ENCODE measurements at regions not wholly inside any gene's neighbourhood (a gene's known extent, or its start where the extent isn't known, plus 50 kb on each side); places are given as distances from the start of the nearest gene placed in this dataset.
"Not testable (repeated sequence)": the region's sequence is repeated elsewhere in the genome, so short reads cannot be mapped to it uniquely, and the experiment has no call there.

GRCh38 chr20:25848222-25848621 lies 151.6 kb upstream of the ZNF337 start:
- H3K4me3 Mint-ChIP-seq, result no peak overlapping the region
- no peak for DNase-seq (ENCODE audit: low spot score)
- H3K36me3 Mint-ChIP-seq, result peaks cover 2% of the 10 kb centered on the region
- Histone ChIP-seq H2AFZ (replicated peaks) (no peak overlapping the region), H3K9me3 (ENCODE audit: low read depth) (no peaks in the 10 kb centered on the region), H3F3A (ENCODE audit: low read depth) (no peaks in the 10 kb centered on the region), H3K4me3 (no peak overlapping the region), H3K4me2 (no peak overlapping the region), H3K36me3 (no peaks in the 10 kb centered on the region), H4K20me1 (ENCODE audit: low read depth) (no peaks in the 10 kb centered on the region), H3K27ac (no peak overlapping the region), H3K4me1 (no peaks in the 10 kb centered on the region), H3K9ac (no peak overlapping the region), H3K79me2 (ENCODE audit: low read depth) (no peaks in the 10 kb centered on the region), H3K27me3 (no peaks in the 10 kb centered on the region)
- H3K27me3 Mint-ChIP-seq (ENCODE audit: insufficient read depth, low read depth), result peaks cover 5% of the 10 kb centered on the region
- peaks cover 2% of the 10 kb centered on the region for H3K9me3 Mint-ChIP-seq
- H3K27ac Mint-ChIP-seq, result no peak overlapping the region
- H3K4me1 Mint-ChIP-seq, result no peaks in the 10 kb centered on the region
- no peak for TF ChIP-seq EZH2phosphoT487 (IDR thresholded peaks at IDR 0.05)
- TF ChIP-seq CTCF (IDR thresholded peaks at IDR 0.05), result no peak
- TF ChIP-seq EZH2 (IDR thresholded peaks at IDR 0.05), result no peak

GRCh38 chr20:25844640-25845039 lies 148.0 kb upstream of the ZNF337 start:
- H3K9me3 Mint-ChIP-seq; H3F3A ChIP-seq (ENCODE audit: low read depth); H3K9ac ChIP-seq; DNase-seq (ENCODE audit: low spot score); H3K9me3 ChIP-seq (ENCODE audit: low read depth); H3K27me3 ChIP-seq; H3K36me3 Mint-ChIP-seq; H3K79me2 ChIP-seq (ENCODE audit: low read depth); H3K4me1 ChIP-seq; H3K27me3 Mint-ChIP-seq (ENCODE audit: insufficient read depth, low read depth); H3K4me1 Mint-ChIP-seq; H3K27ac Mint-ChIP-seq; H2AFZ ChIP-seq (replicated peaks); H3K36me3 ChIP-seq; H4K20me1 ChIP-seq (ENCODE audit: low read depth); H3K27ac ChIP-seq; H3K4me2 ChIP-seq; H3K4me3 ChIP-seq; H3K4me3 Mint-ChIP-seq: not testable (repeated sequence)

- H3K27me3 Mint-ChIP-seq (ENCODE audit: insufficient read depth, low read depth); H4K20me1 ChIP-seq (ENCODE audit: low read depth); DNase-seq (ENCODE audit: low spot score); H3K9ac ChIP-seq; H3K4me1 ChIP-seq; H3K4me3 ChIP-seq; H3K27ac Mint-ChIP-seq; H3K4me2 ChIP-seq; H3K9me3 Mint-ChIP-seq; H3K36me3 Mint-ChIP-seq; H3F3A ChIP-seq (ENCODE audit: low read depth); H3K27me3 ChIP-seq; H3K27ac ChIP-seq; H3K36me3 ChIP-seq; H3K79me2 ChIP-seq (ENCODE audit: low read depth); H3K4me1 Mint-ChIP-seq; H2AFZ ChIP-seq (replicated peaks); H3K4me3 Mint-ChIP-seq; H3K9me3 ChIP-seq (ENCODE audit: low read depth): not testable (repeated sequence)
Measured at GRCh38 chr20:25813511-25813910, 116.9 kb upstream of the ZNF337 start.

- H3K4me3 Mint-ChIP-seq; H3K27me3 Mint-ChIP-seq (ENCODE audit: insufficient read depth, low read depth); H3K27ac Mint-ChIP-seq; H3K4me2 ChIP-seq; H3K4me3 ChIP-seq; H2AFZ ChIP-seq (replicated peaks); H3K36me3 ChIP-seq; H3K4me1 ChIP-seq; H3K36me3 Mint-ChIP-seq; H3K27ac ChIP-seq; H3K79me2 ChIP-seq (ENCODE audit: low read depth); DNase-seq (ENCODE audit: low spot score); H3K4me1 Mint-ChIP-seq; H3K9ac ChIP-seq; H3K9me3 Mint-ChIP-seq; H3K27me3 ChIP-seq; H3K9me3 ChIP-seq (ENCODE audit: low read depth); H3F3A ChIP-seq (ENCODE audit: low read depth); H4K20me1 ChIP-seq (ENCODE audit: low read depth): not testable (repeated sequence)
Measured at GRCh38 chr20:25798174-25798993, 101.7 kb upstream of the ZNF337 start.

- not testable (repeated sequence) for H3K4me3 Mint-ChIP-seq; H3K27me3 ChIP-seq; H3K36me3 Mint-ChIP-seq; DNase-seq (ENCODE audit: low spot score); H3K36me3 ChIP-seq; H3K27ac ChIP-seq; H3K4me2 ChIP-seq; H3K27ac Mint-ChIP-seq; H3K4me1 Mint-ChIP-seq; H3K79me2 ChIP-seq (ENCODE audit: low read depth); H3K9ac ChIP-seq; H4K20me1 ChIP-seq (ENCODE audit: low read depth); H3K4me3 ChIP-seq; H3K4me1 ChIP-seq; H3K9me3 ChIP-seq (ENCODE audit: low read depth); H3K27me3 Mint-ChIP-seq (ENCODE audit: insufficient read depth, low read depth); H2AFZ ChIP-seq (replicated peaks); H3F3A ChIP-seq (ENCODE audit: low read depth); H3K9me3 Mint-ChIP-seq
Measured at GRCh38 chr20:25797062-25797461, 100.4 kb upstream of the ZNF337 start.

- not testable (repeated sequence) for H3K9me3 ChIP-seq (ENCODE audit: low read depth); H3K27ac Mint-ChIP-seq; H3K79me2 ChIP-seq (ENCODE audit: low read depth); H3K4me3 ChIP-seq; H3K27me3 ChIP-seq; DNase-seq (ENCODE audit: low spot score); H3K36me3 Mint-ChIP-seq; H3K27ac ChIP-seq; H3K4me1 ChIP-seq; H3K9ac ChIP-seq; H4K20me1 ChIP-seq (ENCODE audit: low read depth); H2AFZ ChIP-seq (replicated peaks); H3K9me3 Mint-ChIP-seq; H3K4me1 Mint-ChIP-seq; H3K27me3 Mint-ChIP-seq (ENCODE audit: insufficient read depth, low read depth); H3K36me3 ChIP-seq; H3F3A ChIP-seq (ENCODE audit: low read depth); H3K4me2 ChIP-seq; H3K4me3 Mint-ChIP-seq
Measured at GRCh38 chr20:25777241-25777640, 80.6 kb upstream of the ZNF337 start.

GRCh38 chr20:25774711-25775110 lies 78.1 kb upstream of the ZNF337 start:
- not testable (repeated sequence) for H3K79me2 ChIP-seq (ENCODE audit: low read depth); H3K4me1 Mint-ChIP-seq; DNase-seq (ENCODE audit: low spot score); H3F3A ChIP-seq (ENCODE audit: low read depth); H3K9me3 ChIP-seq (ENCODE audit: low read depth); H3K4me3 Mint-ChIP-seq; H3K27me3 Mint-ChIP-seq (ENCODE audit: insufficient read depth, low read depth); H3K27ac Mint-ChIP-seq; H3K9ac ChIP-seq; H3K4me1 ChIP-seq; H3K36me3 Mint-ChIP-seq; H3K27me3 ChIP-seq; H3K36me3 ChIP-seq; H3K4me2 ChIP-seq; H4K20me1 ChIP-seq (ENCODE audit: low read depth); H2AFZ ChIP-seq (replicated peaks); H3K4me3 ChIP-seq; H3K9me3 Mint-ChIP-seq; H3K27ac ChIP-seq
